Stomach smooth muscle (tissue), 2 donors: ENCODE measurements at regions not wholly inside any gene's neighbourhood (a gene's known extent, or its start where the extent isn't known, plus 50 kb on each side); places are given as distances from the start of the nearest gene placed in this dataset.
"Not testable (repeated sequence)": the region's sequence is repeated elsewhere in the genome, so short reads cannot be mapped to it uniquely, and the experiment has no call there.

Experiments used
- H3K27ac ChIP-seq: one replicate; pipeline ENCODE4 v1.7.0; 2013; ENCODE audit warnings: mild to moderate bottlenecking, low read length, inconsistent platforms
- H3K27me3 ChIP-seq, 2 donors: one replicate each; pipeline ENCODE4 v1.7.0; 2013; ENCODE audit warnings: low read length in 2 of 2; ENCODE audit not compliant: insufficient read depth in 2 of 2, control insufficient read depth in 1 of 2
- H3K36me3 ChIP-seq, 2 donors: one replicate each; pipeline ENCODE4 v1.7.0; 2013; ENCODE audit warnings: low read length in 2 of 2; ENCODE audit not compliant: control insufficient read depth in 2 of 2, insufficient read depth in 2 of 2
- H3K4me1 ChIP-seq: one replicate; pipeline ENCODE4 v1.7.0; 2013; ENCODE audit warnings: low read length; ENCODE audit not compliant: control insufficient read depth, insufficient read depth
- H3K4me3 ChIP-seq, 2 donors: one replicate each; pipeline ENCODE4 v1.7.0; 2013; ENCODE audit warnings: low read length in 2 of 2
- H3K9ac ChIP-seq, 2 donors: one replicate each; pipeline ENCODE4 v1.7.0; 2013; ENCODE audit warnings: low read length in 2 of 2, mild to moderate bottlenecking in 1 of 2
- H3K9me3 ChIP-seq, 2 donors: one replicate each; pipeline ENCODE4 v1.7.0; 2013; ENCODE audit warnings: low read length in 2 of 2; ENCODE audit not compliant: control insufficient read depth in 2 of 2
- donor health status: healthy.
- donor health status: Pancreatic carcinoma.

- H3K27me3 ChIP-seq, H3K27ac ChIP-seq, H3K9ac ChIP-seq, H3K4me3 ChIP-seq, H3K9me3 ChIP-seq, H3K4me1 ChIP-seq, H3K36me3 ChIP-seq: not testable (repeated sequence)
Observed at GRCh38 chr21:13974582-13974981, 236.2 kb downstream of the LIPI start.

DNA sequence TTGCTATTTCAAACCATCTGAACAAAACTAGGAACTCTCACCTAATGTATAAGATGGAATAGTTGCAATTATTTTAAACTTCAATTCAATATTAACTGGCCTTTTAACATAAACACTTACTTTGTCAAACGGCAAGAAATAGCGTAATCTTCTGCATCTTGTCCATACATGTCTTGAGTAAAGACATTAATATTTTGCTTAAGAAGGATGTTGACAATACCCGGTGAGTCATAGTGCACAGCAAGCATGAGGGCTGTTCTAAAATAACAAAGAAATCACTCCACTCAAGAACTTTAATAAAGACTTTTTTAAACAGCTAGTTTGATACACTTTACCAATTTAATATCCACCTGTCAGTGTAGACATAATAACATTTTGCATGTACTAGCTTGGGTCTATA, 240.9 kb downstream of the LIPI start:
- not testable (repeated sequence) for H3K27ac ChIP-seq

GRCh38 chr21:13969002-13969401, 241.8 kb downstream of the LIPI start:
- H3K4me1 ChIP-seq, H3K27ac ChIP-seq, H3K36me3 ChIP-seq, H3K4me3 ChIP-seq, H3K9me3 ChIP-seq, H3K9ac ChIP-seq, H3K27me3 ChIP-seq: not testable (repeated sequence)

More for the DNA sequence above, 240.9 kb downstream of the LIPI start:
- not testable (repeated sequence) for H3K27me3 ChIP-seq, H3K9me3 ChIP-seq, H3K4me3 ChIP-seq, H3K9ac ChIP-seq, H3K36me3 ChIP-seq, H3K4me1 ChIP-seq

DNA sequence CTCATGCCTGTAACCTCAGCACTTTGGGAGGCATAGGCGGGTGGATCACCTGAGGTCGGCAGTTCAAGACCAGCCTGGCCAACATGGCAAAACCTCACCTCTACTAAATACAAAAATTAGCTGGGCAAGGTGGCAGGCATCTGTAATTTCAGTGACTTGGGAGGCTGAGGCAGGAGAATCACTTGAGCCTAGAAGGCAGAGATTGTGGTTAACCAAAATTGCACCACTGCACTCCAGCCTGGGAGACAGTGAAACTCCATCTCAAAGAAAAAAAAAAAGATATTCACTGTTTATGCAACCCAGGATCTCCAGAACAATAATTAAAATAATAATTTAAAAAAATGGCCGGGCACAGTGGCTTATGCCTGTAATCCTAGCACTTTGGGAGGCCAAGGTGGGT, 247.5 kb downstream of the LIPI start:
- not testable (repeated sequence) for H3K27ac ChIP-seq, H3K9me3 ChIP-seq, H3K27me3 ChIP-seq, H3K4me3 ChIP-seq, H3K36me3 ChIP-seq, H3K9ac ChIP-seq, H3K4me1 ChIP-seq

GRCh38 chr21:13937236-13937635, 273.5 kb downstream of the LIPI start:
- H3K4me1 ChIP-seq: no peaks in the 10 kb centered on the region
- H3K36me3 ChIP-seq: no peaks in the 10 kb centered on the region
- H3K27ac ChIP-seq: no peak overlapping the region
- H3K9me3 ChIP-seq: no peaks in the 10 kb centered on the region
- no peak overlapping the region for H3K9ac ChIP-seq
- H3K4me3 ChIP-seq: no peak overlapping the region
- H3K27me3 ChIP-seq: no peaks in the 10 kb centered on the region

DNA sequence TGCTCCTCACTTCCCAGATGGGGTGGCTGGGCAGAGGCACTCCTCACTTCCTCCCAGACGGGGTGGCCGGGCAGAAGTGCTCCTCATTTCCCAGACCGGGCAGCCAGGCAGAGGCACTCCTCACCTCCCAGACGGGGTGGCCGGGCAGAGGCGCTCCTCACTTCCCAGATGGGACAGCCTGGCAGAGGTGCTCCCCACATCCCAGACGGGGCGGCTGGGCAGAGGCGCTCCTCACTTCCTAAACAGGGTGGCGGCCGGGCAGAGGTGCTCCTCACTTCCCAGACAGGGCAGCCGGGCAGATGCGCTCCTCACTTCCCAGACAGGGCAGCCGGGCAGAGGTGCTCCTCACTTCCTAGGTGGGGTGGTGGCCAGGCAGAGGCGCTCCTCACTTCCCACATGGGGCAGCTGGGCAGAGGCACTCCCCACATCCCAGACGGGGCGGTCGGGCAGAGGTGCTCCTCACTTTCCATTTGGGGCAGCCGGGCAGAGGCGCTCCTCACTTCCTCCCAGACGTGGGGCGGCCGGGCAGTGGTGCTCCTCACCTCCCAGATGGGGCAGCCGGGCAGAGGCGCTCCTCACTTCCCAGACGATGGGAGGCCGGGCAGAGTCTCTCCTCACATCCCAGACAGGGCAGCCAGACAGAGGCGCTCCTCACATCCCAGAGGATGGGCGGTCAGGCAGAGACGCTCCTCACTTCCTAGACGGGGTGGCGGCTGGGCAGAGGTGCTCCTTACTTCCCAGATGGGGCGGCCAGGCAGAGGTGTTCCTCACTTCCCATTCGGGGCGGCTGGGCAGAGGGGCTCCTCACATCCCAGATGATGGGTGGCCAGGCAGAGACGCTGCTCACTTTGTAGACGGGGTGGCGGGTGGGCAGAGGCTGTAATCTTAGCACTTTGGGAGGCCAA, 274.5 kb downstream of the LIPI start:
- not testable (repeated sequence) for H3K9ac ChIP-seq, H3K4me3 ChIP-seq, H3K4me1 ChIP-seq, H3K27ac ChIP-seq, H3K36me3 ChIP-seq, H3K27me3 ChIP-seq, H3K9me3 ChIP-seq

- H3K36me3 ChIP-seq, H3K27ac ChIP-seq, H3K9ac ChIP-seq, H3K4me1 ChIP-seq, H3K4me3 ChIP-seq, H3K27me3 ChIP-seq, H3K9me3 ChIP-seq: not testable (repeated sequence)
Observed at GRCh38 chr21:13935396-13936032, 275.2 kb downstream of the LIPI start.

GRCh38 chr21:13934887-13935342, 275.8 kb downstream of the LIPI start:
- not testable (repeated sequence) for H3K36me3 ChIP-seq, H3K27me3 ChIP-seq, H3K9me3 ChIP-seq, H3K4me1 ChIP-seq, H3K4me3 ChIP-seq, H3K27ac ChIP-seq, H3K9ac ChIP-seq

- not testable (repeated sequence) for H3K4me3 ChIP-seq
Observed at GRCh38 chr21:13923175-13923574, 287.6 kb downstream of the LIPI start.

GRCh38 chr21:13921455-13921854, 289.3 kb downstream of the LIPI start:
- H3K27me3 ChIP-seq, H3K4me1 ChIP-seq, H3K4me3 ChIP-seq, H3K9me3 ChIP-seq, H3K36me3 ChIP-seq, H3K27ac ChIP-seq, H3K9ac ChIP-seq: not testable (repeated sequence)

More at GRCh38 chr21:13923175-13923574, 287.6 kb downstream of the LIPI start:
- H3K9ac ChIP-seq, H3K27me3 ChIP-seq, H3K36me3 ChIP-seq, H3K9me3 ChIP-seq, H3K27ac ChIP-seq, H3K4me1 ChIP-seq: not testable (repeated sequence)

- H3K27ac ChIP-seq, H3K4me1 ChIP-seq, H3K9ac ChIP-seq, H3K4me3 ChIP-seq, H3K36me3 ChIP-seq, H3K27me3 ChIP-seq, H3K9me3 ChIP-seq: not testable (repeated sequence)
Observed at GRCh38 chr21:13907385-13907784, 297.8 kb downstream of the POTED start.
